ENCODE measurements at regions not wholly inside any gene's neighbourhood (a gene's known extent, or its start where the extent isn't known, plus 50 kb on each side); places are given as distances from the start of the nearest gene placed in this dataset.

DNA sequence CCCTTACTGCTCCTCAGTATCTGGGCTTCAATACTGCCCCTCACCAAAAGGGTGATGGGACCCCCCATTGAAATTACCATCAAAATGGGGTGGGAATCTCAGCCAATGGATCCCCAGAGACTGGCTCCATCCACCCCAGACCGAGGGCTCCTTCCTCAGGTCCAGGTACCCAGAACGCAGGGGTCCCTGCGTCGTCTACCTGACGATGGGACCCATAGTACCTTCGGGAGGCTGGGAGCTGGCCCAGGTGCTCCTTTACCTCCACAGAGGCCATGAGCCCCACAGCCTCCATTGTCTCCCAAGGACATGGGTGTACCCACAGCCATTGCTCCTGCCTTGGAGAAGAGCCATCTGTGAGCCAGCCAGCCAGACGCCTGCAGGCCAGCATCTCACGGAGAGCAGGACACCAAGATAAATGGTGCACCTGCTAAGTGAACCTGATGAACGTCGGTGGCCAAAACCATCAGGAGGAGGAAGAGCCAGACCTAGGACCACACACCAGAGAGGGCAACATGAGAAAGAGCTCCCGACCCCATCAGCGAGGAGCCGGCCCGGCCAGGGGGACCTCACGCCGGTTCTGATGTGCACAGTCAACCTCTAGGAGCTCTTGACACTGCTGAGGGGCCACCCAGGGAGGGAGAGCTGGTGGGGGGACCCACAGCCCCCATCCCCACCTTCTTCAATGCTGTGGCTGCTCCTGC is 156.8 kb upstream of the SOX1 start (continued):
- TF ChIP-seq, protein P1, sequence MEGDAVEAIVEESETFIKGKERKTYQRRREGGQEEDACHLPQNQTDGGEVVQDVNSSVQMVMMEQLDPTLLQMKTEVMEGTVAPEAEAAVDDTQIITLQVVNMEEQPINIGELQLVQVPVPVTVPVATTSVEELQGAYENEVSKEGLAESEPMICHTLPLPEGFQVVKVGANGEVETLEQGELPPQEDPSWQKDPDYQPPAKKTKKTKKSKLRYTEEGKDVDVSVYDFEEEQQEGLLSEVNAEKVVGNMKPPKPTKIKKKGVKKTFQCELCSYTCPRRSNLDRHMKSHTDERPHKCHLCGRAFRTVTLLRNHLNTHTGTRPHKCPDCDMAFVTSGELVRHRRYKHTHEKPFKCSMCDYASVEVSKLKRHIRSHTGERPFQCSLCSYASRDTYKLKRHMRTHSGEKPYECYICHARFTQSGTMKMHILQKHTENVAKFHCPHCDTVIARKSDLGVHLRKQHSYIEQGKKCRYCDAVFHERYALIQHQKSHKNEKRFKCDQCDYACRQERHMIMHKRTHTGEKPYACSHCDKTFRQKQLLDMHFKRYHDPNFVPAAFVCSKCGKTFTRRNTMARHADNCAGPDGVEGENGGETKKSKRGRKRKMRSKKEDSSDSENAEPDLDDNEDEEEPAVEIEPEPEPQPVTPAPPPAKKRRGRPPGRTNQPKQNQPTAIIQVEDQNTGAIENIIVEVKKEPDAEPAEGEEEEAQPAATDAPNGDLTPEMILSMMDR (IDR thresholded peaks at IDR 0.05; ENCODE audit: control extremely low read depth in 1 of 3, insufficient read depth in 1 of 3, low read depth in 1 of 3, low read length in 3 of 3), result no peak
- TF ChIP-seq BCL11A (IDR thresholded peaks at IDR 0.05; ENCODE audit: low read depth in 2 of 2, low read length in 2 of 2), result no peak
